Spleen (tissue), 7 donors: ENCODE measurements at regions not wholly inside any gene's neighbourhood (a gene's known extent, or its start where the extent isn't known, plus 50 kb on each side); places are given as distances from the start of the nearest gene placed in this dataset.

Experiments
- POLR2AphosphoS5 ChIP-seq, 3 donors: sonication (generic); formaldehyde crosslinking; IDR thresholded peaks; one replicate each; pipeline ENCODE4 v1.5.1; 2017; ENCODE audit warnings: antibody characterized with exemption in 3 of 3
- TF ChIP-seq, protein P1 (sequence below), 11 experiments: fragments of 200-600 bp in 7 of 11; fragments of 450-650 bp in 4 of 11; sonication (generic) in 4 of 11; IDR thresholded peaks in 8 of 11; conservative IDR thresholded peaks in 3 of 11; 1 replicate in 7 of 11; 2 replicates in 4 of 11; pipeline versions ENCODE4 v1.4.0 to v1.8.0; 2016 to 2021; ENCODE audit warnings: antibody characterized with exemption in 11 of 11, inconsistent platforms in 4 of 11, mild to moderate bottlenecking in 1 of 11
- donor health status: DM: no; HTN: no; CAD: no; lungs with moderate emphysema.
- donor health status: DM: no; HTN: no; CAD: no.
- donor health status: DM: no; HTN: no; CAD: no.

DNA sequence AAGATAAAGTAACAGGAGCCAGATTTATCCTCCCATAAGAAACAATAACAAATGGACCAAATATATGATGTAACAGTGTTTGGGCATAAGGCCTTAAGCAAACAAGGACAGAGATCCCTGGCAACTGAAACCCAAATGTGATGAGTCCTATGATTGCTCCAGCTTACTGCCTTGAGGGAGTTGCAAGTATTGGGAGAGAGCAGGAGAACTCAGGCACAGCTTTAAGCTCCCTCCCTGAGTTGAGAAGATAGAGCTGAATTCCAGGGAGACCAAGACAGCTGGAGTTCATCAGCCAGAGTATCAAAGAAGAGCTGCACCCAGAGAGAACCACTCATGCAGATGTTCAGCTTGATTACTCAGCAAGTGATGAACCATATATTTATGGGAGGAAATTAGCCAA, 814.5 kb upstream of the RAB6C start:
- TF ChIP-seq, protein P1, sequence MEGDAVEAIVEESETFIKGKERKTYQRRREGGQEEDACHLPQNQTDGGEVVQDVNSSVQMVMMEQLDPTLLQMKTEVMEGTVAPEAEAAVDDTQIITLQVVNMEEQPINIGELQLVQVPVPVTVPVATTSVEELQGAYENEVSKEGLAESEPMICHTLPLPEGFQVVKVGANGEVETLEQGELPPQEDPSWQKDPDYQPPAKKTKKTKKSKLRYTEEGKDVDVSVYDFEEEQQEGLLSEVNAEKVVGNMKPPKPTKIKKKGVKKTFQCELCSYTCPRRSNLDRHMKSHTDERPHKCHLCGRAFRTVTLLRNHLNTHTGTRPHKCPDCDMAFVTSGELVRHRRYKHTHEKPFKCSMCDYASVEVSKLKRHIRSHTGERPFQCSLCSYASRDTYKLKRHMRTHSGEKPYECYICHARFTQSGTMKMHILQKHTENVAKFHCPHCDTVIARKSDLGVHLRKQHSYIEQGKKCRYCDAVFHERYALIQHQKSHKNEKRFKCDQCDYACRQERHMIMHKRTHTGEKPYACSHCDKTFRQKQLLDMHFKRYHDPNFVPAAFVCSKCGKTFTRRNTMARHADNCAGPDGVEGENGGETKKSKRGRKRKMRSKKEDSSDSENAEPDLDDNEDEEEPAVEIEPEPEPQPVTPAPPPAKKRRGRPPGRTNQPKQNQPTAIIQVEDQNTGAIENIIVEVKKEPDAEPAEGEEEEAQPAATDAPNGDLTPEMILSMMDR (IDR thresholded peaks at IDR 0.05 in 8 of 11, conservative IDR thresholded peaks at IDR 0.05 in 3 of 11), result no peak
- TF ChIP-seq POLR2AphosphoS5 (IDR thresholded peaks at IDR 0.05), result no peak
